ENCODE measurements at regions not wholly inside any gene's neighbourhood (a gene's known extent, or its start where the extent isn't known, plus 50 kb on each side); places are given as distances from the start of the nearest gene placed in this dataset.
"Not testable (repeated sequence)": the region's sequence is repeated elsewhere in the genome, so short reads cannot be mapped to it uniquely, and the experiment has no call there.

DNA sequence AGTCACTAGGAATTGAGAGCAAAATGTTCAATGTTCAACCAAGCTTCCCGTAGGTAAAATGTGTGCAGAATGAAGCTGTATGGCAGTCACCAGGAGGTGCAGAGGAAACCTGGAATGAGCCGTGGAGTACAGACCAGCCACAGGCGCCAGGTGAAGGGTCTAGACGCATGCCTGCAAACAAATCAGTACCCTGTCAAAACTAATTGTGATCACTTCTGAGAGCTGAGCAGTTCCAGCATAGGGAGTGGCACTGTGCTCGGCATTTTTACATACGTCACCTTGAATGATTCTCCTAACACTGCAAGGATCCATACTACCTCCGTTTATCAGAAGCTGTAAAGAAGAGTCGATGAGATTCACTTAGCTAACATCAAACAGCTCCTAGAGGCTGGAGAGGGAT lies 346.1 kb upstream of the ID2 start:
- Histone ChIP-seq H3K27me3 (ENCODE audit: insufficient read depth, low read length) (no peaks in the 10 kb centered on the region), H3K9ac (ENCODE audit: low read depth, low read length) (no peak overlapping the region), H3K4me1 (ENCODE audit: insufficient read depth, low read length) (no peaks in the 10 kb centered on the region), H3K27ac (ENCODE audit: low read length) (no peak overlapping the region), H3K36me3 (ENCODE audit: insufficient read depth, low read depth, low read length) (no peaks in the 10 kb centered on the region), H3K4me3 (ENCODE audit: low read length) (no peak overlapping the region), H3K9me3 (ENCODE audit: insufficient read depth, low read depth, low read length) (no peaks in the 10 kb centered on the region)

- Histone ChIP-seq H3K27ac (ENCODE audit: low read length) (no peak overlapping the region), H3K9ac (ENCODE audit: low read depth, low read length) (no peak overlapping the region), H3K4me1 (ENCODE audit: insufficient read depth, low read length) (no peaks in the 10 kb centered on the region), H3K9me3 (ENCODE audit: insufficient read depth, low read depth, low read length) (no peaks in the 10 kb centered on the region), H3K4me3 (ENCODE audit: low read length) (no peak overlapping the region), H3K36me3 (ENCODE audit: insufficient read depth, low read depth, low read length) (no peaks in the 10 kb centered on the region), H3K27me3 (ENCODE audit: insufficient read depth, low read length) (no peaks in the 10 kb centered on the region)
Observed at GRCh38 chr2:8337321-8337720, 344.5 kb upstream of the ID2 start.

DNA sequence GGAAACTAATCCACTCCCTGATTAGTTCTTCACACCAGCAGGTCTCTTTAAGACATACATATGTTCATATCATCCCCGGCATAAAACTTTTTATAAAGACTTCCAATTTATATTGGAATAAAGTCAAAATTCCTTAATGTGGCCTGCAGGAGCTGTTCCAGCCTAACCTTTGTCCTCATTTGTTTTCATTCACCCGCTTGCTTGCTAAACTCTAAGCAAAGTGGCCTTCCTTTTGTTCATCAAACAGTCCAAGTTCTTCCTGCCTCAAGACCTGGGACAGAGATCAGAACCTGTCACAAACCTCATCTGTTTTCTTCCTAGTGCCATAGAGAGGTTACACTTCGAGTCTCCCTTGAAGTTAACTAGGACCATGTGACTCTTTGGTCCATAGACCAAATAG lies 339.4 kb upstream of the ID2 start:
- Histone ChIP-seq H3K9me3 (ENCODE audit: insufficient read depth, low read depth, low read length) (no peaks in the 10 kb centered on the region), H3K27me3 (ENCODE audit: insufficient read depth, low read length) (no peaks in the 10 kb centered on the region), H3K36me3 (ENCODE audit: insufficient read depth, low read depth, low read length) (no peaks in the 10 kb centered on the region), H3K4me3 (ENCODE audit: low read length) (no peak overlapping the region), H3K9ac (ENCODE audit: low read depth, low read length) (no peak overlapping the region), H3K27ac (ENCODE audit: low read length) (no peak overlapping the region), H3K4me1 (ENCODE audit: insufficient read depth, low read length) (no peaks in the 10 kb centered on the region)

GRCh38 chr2:8343031-8343430 lies 338.8 kb upstream of the ID2 start:
- H3K36me3 ChIP-seq (ENCODE audit: insufficient read depth, low read depth, low read length) = no peaks in the 10 kb centered on the region
- H3K27ac ChIP-seq (ENCODE audit: low read length) = no peak overlapping the region
- no peaks in the 10 kb centered on the region for H3K9me3 ChIP-seq (ENCODE audit: insufficient read depth, low read depth, low read length)
- H3K9ac ChIP-seq (ENCODE audit: low read depth, low read length) = no peak overlapping the region
- H3K4me3 ChIP-seq (ENCODE audit: low read length) = no peak overlapping the region
- no peaks in the 10 kb centered on the region for H3K4me1 ChIP-seq (ENCODE audit: insufficient read depth, low read length)
- H3K27me3 ChIP-seq (ENCODE audit: insufficient read depth, low read length) = no peaks in the 10 kb centered on the region

GRCh38 chr2:8344144-8345097 lies 337.4 kb upstream of the ID2 start:
- Histone ChIP-seq H3K9me3 (ENCODE audit: insufficient read depth, low read depth, low read length) (no peaks in the 10 kb centered on the region), H3K27ac (ENCODE audit: low read length) (no peak overlapping the region), H3K4me3 (ENCODE audit: low read length) (no peak overlapping the region), H3K9ac (ENCODE audit: low read depth, low read length) (no peak overlapping the region), H3K4me1 (ENCODE audit: insufficient read depth, low read length) (no peaks in the 10 kb centered on the region), H3K36me3 (ENCODE audit: insufficient read depth, low read depth, low read length) (no peaks in the 10 kb centered on the region), H3K27me3 (ENCODE audit: insufficient read depth, low read length) (no peaks in the 10 kb centered on the region)

- H3K4me3 ChIP-seq (ENCODE audit: low read length) = no peak overlapping the region
- no peak overlapping the region for H3K9ac ChIP-seq (ENCODE audit: low read depth, low read length)
- H3K4me1 ChIP-seq (ENCODE audit: insufficient read depth, low read length) = no peaks in the 10 kb centered on the region
- no peaks in the 10 kb centered on the region for H3K9me3 ChIP-seq (ENCODE audit: insufficient read depth, low read depth, low read length)
- H3K27ac ChIP-seq (ENCODE audit: low read length) = no peak overlapping the region
- no peaks in the 10 kb centered on the region for H3K27me3 ChIP-seq (ENCODE audit: insufficient read depth, low read length)
- H3K36me3 ChIP-seq (ENCODE audit: insufficient read depth, low read depth, low read length) = no peaks in the 10 kb centered on the region
Observed at GRCh38 chr2:8345200-8345599, 336.7 kb upstream of the ID2 start.

DNA sequence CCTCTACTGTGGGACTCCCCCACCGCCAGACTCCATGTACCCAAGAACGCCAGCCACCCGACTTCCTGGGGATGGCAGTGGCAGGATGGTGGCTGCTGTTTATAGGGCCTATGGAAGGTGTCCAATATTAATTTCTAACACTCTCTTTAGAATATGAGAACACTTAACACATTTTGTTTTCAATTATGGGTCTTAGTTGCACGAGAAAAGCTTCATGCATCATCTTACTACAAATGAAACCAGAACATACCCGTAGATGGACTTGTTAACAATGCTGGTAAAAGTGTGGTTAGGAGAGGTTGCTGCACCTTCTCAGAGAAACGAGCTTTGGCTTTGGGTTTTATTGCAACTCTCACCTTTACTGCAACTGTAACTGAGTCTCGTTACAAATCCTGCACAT lies 335.6 kb upstream of the ID2 start:
- H3K4me1 ChIP-seq (ENCODE audit: insufficient read depth, low read length) = no peaks in the 10 kb centered on the region

DNA sequence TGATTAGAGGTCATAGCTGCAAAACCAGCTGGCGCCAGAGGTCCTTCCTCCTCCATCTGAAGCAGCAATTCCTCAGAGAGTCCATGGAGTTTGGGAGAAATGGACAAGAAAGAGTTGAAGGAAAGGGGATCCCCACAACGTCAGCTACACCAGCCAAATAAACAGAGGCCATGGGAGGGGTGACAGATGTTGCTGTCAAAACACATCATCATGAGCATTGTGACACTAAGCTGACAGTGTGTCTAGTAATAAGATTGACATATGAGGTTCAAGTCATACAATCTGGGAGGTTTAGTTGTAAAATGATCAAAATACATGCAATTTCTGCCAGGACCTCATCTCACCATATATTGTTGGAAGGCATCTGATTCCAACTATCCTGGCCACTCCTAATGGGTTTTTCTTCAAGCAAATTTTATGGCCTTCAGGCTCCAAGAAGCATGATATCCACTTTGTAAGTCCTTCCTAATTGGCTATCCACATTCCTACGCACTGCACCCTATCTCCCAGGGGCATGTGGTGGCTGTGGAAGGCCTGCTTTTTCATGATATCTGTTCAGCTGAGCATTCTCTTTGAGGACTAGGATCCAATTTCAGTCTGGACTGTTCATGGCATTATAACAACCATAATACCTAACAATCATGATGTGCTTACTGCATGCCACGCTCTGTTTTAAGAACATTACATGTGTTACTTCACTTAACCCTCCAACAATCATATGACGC lies 335.0 kb upstream of the ID2 start:
- no peaks in the 10 kb centered on the region for H3K36me3 ChIP-seq (ENCODE audit: insufficient read depth, low read depth, low read length)
- no peaks in the 10 kb centered on the region for H3K9me3 ChIP-seq (ENCODE audit: insufficient read depth, low read depth, low read length)
- no peaks in the 10 kb centered on the region for H3K27me3 ChIP-seq (ENCODE audit: insufficient read depth, low read length)
- no peak overlapping the region for H3K27ac ChIP-seq (ENCODE audit: low read length)
- H3K4me3 ChIP-seq (ENCODE audit: low read length) = no peak overlapping the region
- H3K9ac ChIP-seq (ENCODE audit: low read depth, low read length) = no peak overlapping the region
- H3K4me1 ChIP-seq (ENCODE audit: insufficient read depth, low read length) = no peaks in the 10 kb centered on the region

More for the DNA sequence above, 335.6 kb upstream of the ID2 start:
- H3K4me3 ChIP-seq (ENCODE audit: low read length) = no peak overlapping the region
- H3K36me3 ChIP-seq (ENCODE audit: insufficient read depth, low read depth, low read length) = no peaks in the 10 kb centered on the region
- no peak overlapping the region for H3K27ac ChIP-seq (ENCODE audit: low read length)
- no peaks in the 10 kb centered on the region for H3K9me3 ChIP-seq (ENCODE audit: insufficient read depth, low read depth, low read length)
- H3K27me3 ChIP-seq (ENCODE audit: insufficient read depth, low read length) = no peaks in the 10 kb centered on the region
- no peak overlapping the region for H3K9ac ChIP-seq (ENCODE audit: low read depth, low read length)

DNA sequence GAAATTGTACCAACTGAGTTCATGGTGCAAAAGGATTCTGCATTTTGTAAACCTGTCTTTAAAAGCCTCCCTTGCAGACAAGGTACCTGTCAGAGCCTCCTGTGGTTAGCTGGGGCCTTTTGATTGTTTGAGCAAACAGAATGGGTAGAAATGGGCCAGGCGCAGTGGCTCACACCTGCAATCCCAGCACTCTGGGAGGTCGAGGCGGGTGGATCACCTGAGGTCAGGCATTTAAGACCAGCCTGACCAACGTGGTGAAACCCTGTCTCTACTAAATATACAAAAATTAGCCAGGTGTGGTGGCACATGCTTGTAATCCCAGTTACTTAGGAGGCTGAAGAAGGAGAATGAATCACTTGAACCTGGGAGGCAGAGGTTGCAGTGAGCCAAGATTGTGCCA lies 332.9 kb upstream of the ID2 start:
- not testable (repeated sequence) for H3K27me3 ChIP-seq (ENCODE audit: insufficient read depth, low read length); H3K36me3 ChIP-seq (ENCODE audit: insufficient read depth, low read depth, low read length); H3K4me1 ChIP-seq (ENCODE audit: insufficient read depth, low read length); H3K9ac ChIP-seq (ENCODE audit: low read depth, low read length); H3K9me3 ChIP-seq (ENCODE audit: insufficient read depth, low read depth, low read length); H3K4me3 ChIP-seq (ENCODE audit: low read length); H3K27ac ChIP-seq (ENCODE audit: low read length)

GRCh38 chr2:8352296-8352695 lies 329.6 kb upstream of the ID2 start:
- H3K9me3 ChIP-seq (ENCODE audit: insufficient read depth, low read depth, low read length) = no peaks in the 10 kb centered on the region; the same call in 1 of the 2 replicates
- no peak overlapping the region for H3K4me3 ChIP-seq (ENCODE audit: low read length)
- no peak overlapping the region for H3K27ac ChIP-seq (ENCODE audit: low read length)
- no peaks in the 10 kb centered on the region for H3K4me1 ChIP-seq (ENCODE audit: insufficient read depth, low read length)
- H3K36me3 ChIP-seq (ENCODE audit: insufficient read depth, low read depth, low read length) = no peaks in the 10 kb centered on the region
- H3K9ac ChIP-seq (ENCODE audit: low read depth, low read length) = no peak overlapping the region
- H3K27me3 ChIP-seq (ENCODE audit: insufficient read depth, low read length) = no peaks in the 10 kb centered on the region

DNA sequence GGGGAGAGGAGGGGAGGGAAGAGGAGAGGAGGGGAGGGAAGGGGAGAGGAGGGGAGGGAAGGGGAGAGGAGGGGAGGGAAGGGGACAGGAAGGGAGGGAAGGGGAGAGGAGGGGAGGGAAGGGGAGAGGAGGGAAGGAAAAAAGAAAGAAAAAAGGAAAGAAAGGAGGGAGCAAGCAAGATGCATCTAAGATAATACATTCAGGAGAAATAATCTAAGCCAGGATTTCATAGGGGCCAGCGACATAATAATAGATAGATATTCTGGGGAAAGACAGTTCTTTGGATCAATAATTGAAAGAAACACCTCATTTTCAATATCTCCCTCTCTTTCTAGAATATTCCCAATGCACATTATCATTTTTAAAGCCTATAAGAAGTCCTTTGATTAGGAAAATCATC lies 328.9 kb upstream of the ID2 start:
- Histone ChIP-seq H3K27ac (ENCODE audit: low read length) (no peak overlapping the region), H3K9ac (ENCODE audit: low read depth, low read length) (no peak overlapping the region), H3K4me3 (ENCODE audit: low read length) (no peak overlapping the region), H3K9me3 (ENCODE audit: insufficient read depth, low read depth, low read length) (no peaks in the 10 kb centered on the region; the same call in 1 of the 2 replicates), H3K27me3 (ENCODE audit: insufficient read depth, low read length) (no peaks in the 10 kb centered on the region), H3K4me1 (ENCODE audit: insufficient read depth, low read length) (no peaks in the 10 kb centered on the region), H3K36me3 (ENCODE audit: insufficient read depth, low read depth, low read length) (no peaks in the 10 kb centered on the region)
